Left hindlimb (tissue), 1 donor: ENCODE measurements at regions not wholly inside any gene's neighbourhood (a gene's known extent, or its start where the extent isn't known, plus 50 kb on each side); places are given as distances from the start of the nearest gene placed in this dataset.

Experiments
- DNase-seq: peaks from one replicate; pipeline ENCODE4 v3.0.0-alpha.2; 2018

DNA sequence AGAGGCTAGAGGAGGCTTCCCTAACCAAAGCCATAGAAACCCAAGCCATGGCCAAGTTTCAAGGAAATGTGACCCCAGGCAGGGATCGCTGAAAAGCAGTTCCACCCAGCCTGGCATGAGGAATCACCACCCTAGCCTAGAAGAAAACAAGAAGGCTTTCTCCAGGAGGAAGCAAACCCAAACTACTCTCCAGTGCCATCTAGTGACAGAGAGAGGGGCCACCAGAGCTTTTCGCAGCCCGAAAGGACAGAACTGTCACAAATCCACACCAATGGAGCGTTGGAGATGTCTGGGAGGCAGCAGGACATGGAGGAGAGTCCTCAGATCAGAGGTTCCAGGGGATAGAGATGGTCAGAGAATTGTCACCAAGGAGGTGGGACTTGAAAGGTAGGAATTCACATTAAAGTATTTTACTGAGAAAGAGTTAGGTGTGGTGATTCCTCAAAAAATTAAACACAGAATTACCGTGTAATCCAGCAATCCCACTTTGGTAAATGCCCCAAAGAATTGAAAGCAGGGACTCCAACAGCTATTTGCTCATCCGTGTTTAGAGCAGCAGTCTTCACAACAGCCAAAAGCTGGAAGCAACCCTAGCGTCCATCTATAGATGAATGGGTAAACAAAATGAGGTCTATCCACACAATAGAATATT, 67.3 kb upstream of the NUP50 start:
- DNase-seq: peak; percentile 54

- no peak for DNase-seq
These were observed 66.7 kb upstream of the NUP50 start for GRCh38 chr22:45097061-45097460.

- no peak for DNase-seq
These were observed 65.7 kb upstream of the NUP50 start for GRCh38 chr22:45098056-45098455.

- DNase-seq: no peak
These were observed 63.8 kb upstream of the NUP50 start for GRCh38 chr22:45099961-45100360.

- DNase-seq: peak; percentile 45
These were observed 62.1 kb upstream of the NUP50 start for GRCh38 chr22:45101515-45102227.

- no peak for DNase-seq
These were observed 60.8 kb upstream of the NUP50 start for GRCh38 chr22:45102896-45103420.

DNA sequence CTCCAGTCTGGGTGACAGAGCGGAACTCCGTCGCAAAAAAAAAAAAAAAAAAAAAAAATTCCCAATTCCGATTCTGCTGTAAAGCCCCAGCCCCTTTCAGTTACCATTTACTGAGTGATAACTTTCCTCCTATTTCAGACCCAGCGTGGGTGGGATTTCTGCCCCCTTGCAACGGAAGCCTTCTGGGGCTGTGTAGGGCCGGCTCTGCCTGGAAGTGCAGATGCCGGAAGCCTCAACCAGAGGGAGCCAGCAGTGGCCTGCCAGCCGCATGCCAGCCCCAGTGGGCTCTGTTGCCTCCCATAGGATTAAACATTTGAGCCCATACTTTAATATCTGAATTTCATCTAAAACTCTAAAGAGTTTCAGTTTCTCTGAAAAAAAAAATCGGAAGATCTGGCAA, 60.0 kb upstream of the NUP50 start:
- no peak for DNase-seq

DNA sequence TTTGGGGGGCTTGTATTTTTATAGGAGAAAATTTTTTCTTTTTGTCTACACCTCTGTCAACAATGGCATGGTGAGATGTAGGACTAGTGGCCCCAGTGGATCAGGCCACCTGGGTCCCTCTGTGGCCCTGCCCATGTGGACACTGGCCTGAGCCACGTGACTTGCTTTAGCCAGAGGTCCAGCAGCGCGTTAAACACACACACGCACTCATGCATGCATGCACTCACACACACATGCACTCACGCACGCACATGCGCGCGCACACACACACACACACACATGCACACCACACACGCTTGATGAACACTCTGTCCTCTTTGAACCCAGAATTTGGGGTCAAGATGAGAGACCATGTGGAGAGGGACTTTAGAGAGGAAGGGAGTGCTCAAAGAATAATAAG, 59.4 kb upstream of the NUP50 start:
- no peak for DNase-seq

DNA sequence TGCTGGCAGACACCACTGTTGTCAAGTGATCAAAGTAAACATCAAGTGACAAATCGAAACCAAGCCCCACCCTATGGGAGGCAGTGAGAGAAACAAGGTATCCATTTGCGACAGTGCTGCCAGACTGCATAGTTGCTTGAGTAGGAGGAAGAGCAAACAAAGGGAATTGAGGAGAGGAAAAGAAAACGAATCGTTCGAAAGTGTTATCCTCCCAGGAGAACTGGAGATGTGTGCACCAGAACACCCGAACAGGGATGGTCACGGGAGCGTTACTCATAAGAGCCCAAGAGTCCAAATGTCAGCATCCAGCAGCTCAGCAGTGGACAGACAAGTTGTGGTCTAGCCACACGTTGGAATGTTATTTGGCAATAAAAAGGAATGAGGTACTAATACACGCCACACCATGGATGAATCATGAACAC, 58.4 kb upstream of the NUP50 start:
- DNase-seq: no peak

DNA sequence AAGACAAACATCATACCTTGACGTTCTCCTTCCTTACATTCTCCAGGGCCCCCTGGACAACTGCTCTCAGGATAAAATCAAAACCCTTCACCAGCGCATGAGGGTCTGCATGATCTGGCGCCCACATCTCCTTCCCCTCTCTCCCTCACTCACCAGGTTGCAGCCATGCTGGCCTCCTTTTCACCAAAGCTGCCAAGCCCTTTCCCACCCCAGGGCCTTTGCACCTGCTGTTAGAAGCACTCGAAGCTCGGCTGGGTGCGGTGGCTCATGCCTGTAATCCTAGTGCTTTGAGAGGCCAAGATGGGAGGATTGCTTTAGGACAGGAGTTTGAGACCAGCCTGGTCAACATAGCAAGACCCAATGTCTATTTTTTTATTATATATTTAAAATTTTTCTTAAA, 56.1 kb upstream of the NUP50 start:
- DNase-seq: no peak

GRCh38 chr22:45112136-45112879, 51.4 kb upstream of the NUP50 start:
- DNase-seq: no peak
